Stimulated activated memory B cell treated with anti-CD40 and anti-IgM and Interleukin-4, amounts not matched to agents 10 μg/mL and 1 μg/mL and 100 μg/mL, for 72 hours (primary cell): ENCODE measurements at regions not wholly inside any gene's neighbourhood (a gene's known extent, or its start where the extent isn't known, plus 50 kb on each side); places are given as distances from the start of the nearest gene placed in this dataset.
"Not testable (repeated sequence)": the region's sequence is repeated elsewhere in the genome, so short reads cannot be mapped to it uniquely, and the experiment has no call there.

Source experiments
- ATAC-seq: fragments of 150-1000 bp; cut with Tn5 transposase; 2 replicates; pipeline ENCODE4 v1.10.0; 2021
- H3K27ac Mint-ChIP-seq: one replicate; pipeline ENCODE4 v1.8.0; 2022; ENCODE audit warnings: mild to moderate bottlenecking, mixed read lengths
- H3K27me3 Mint-ChIP-seq: one replicate; pipeline ENCODE4 v1.8.0; 2022; ENCODE audit warnings: mixed read lengths
- H3K36me3 Mint-ChIP-seq: one replicate; pipeline ENCODE4 v1.8.0; 2022; ENCODE audit warnings: mixed read lengths
- H3K4me1 Mint-ChIP-seq: one replicate; pipeline ENCODE4 v1.8.0; 2022; ENCODE audit warnings: mixed read lengths
- H3K4me3 Mint-ChIP-seq: one replicate; pipeline ENCODE4 v1.8.0; 2022; ENCODE audit warnings: mild to moderate bottlenecking, moderate library complexity, mixed read lengths
- H3K9me3 Mint-ChIP-seq: one replicate; pipeline ENCODE4 v1.8.0; 2022; ENCODE audit warnings: mixed read lengths

DNA sequence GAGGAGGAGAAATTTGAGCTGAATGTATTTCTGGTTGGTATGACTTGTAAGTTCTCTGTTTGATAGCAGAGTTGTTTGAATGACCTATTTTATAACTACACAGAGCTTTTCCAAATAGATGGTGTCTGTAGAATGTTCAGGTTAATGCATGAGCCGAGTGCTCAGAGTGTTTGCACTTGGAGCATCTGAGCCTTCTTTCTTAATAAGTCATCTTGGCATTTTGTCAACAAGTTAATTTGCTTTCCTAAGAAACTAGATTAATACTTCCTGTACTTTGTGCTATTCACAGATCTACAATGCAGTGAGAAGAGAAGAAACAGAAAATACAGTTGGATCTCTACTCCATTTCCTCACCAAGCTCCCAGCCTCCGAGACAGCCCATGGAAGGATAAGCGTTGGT is 138.2 kb downstream of the PLCE1 start:
- H3K4me3 Mint-ChIP-seq = no peak overlapping the region
- H3K9me3 Mint-ChIP-seq = no peaks in the 10 kb centered on the region
- no peaks in the 10 kb centered on the region for H3K27me3 Mint-ChIP-seq
- ATAC-seq = no peak
- H3K4me1 Mint-ChIP-seq = no peaks in the 10 kb centered on the region
- H3K27ac Mint-ChIP-seq = no peak overlapping the region
- H3K36me3 Mint-ChIP-seq = no peaks in the 10 kb centered on the region

DNA sequence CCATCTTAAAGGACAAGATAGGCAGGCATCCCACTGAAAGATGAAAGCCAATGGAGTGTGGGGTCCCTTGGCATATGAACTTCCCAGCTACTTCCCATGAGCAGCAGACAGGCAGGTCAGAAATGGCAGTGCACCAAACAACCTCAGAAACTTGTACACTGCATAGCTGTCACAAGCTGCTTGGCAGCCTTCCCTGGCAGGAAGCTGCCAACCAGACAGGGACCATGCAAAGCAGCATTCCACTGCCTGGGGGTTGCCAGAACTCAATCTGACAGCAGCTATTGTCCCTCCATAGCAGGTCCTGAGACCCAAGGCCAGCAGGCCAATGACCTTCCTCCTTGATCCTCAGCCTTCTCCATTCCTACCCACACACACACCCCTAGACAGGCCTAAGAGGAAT is 139.5 kb downstream of the PLCE1 start:
- H3K27me3 Mint-ChIP-seq = no peaks in the 10 kb centered on the region
- H3K4me3 Mint-ChIP-seq = no peak overlapping the region
- H3K4me1 Mint-ChIP-seq = no peaks in the 10 kb centered on the region
- H3K36me3 Mint-ChIP-seq = no peaks in the 10 kb centered on the region
- ATAC-seq = no peak
- H3K27ac Mint-ChIP-seq = no peak overlapping the region
- H3K9me3 Mint-ChIP-seq = no peaks in the 10 kb centered on the region

DNA sequence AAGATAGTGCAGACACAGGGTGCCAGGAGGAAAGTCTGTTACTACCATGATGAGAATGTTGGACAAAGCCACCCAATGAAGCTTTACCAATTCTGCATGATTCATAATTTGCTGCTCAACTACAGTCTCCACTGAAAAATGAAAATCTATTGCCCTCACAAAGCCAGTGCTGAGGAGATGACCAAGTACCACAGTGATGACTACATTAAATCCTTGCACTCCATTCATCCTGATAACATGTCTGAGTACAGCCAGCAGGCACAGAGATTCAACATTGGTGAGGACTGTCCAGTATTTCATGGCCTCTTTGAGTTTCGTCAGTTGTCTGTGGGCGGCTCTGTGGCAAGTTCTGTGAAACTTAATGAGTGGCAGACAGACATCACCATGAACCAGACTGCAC is 144.0 kb downstream of the PLCE1 start:
- Mint-ChIP-seq H3K4me1 (no peaks in the 10 kb centered on the region), H3K27me3 (no peaks in the 10 kb centered on the region), H3K4me3 (no peak overlapping the region), H3K27ac (no peak overlapping the region), H3K36me3 (no peaks in the 10 kb centered on the region), H3K9me3 (no peaks in the 10 kb centered on the region)
- ATAC-seq = no peak

DNA sequence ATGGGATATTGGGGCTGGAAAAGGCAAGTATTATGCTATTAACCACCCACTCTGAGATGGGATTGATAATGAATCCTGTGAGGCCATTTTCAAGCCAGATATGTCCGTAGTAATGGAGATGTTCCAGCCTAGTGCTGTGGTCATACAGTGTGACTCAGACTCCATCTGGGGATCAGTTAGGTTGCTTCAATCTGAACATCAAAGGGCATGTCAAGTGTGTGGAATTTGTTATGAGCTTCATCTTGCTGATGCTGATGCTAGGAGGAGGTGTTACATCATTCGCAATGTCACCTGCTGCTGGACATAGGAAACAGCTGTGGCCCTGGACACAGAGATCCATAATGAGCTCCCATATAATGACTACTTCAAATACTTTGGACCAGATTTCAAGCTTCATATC is 144.7 kb downstream of the PLCE1 start:
- Mint-ChIP-seq H3K27me3 (no peaks in the 10 kb centered on the region), H3K36me3 (no peaks in the 10 kb centered on the region)
- ATAC-seq = no peak

DNA sequence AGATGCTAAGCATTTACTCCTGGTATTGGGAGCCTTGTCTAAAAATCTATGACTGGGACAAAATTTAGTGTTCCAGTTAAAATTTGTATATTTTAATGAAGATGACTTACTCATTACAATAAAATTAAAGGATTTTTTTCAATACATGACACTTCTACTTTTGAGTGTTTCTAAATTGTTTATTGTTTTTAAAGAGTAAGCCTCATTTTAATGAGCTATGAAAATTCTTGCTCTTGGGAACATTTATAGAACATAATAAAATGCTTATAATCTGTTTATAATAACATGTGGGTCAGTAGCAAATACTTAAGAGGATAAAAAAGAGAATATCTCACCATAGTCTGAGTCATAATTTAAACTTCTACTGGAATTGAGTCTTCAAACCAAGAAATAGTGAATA is 149.5 kb downstream of the PLCE1 start:
- ATAC-seq = no peak
- peaks cover 3% of the 10 kb centered on the region for H3K9me3 Mint-ChIP-seq
- no peak overlapping the region for H3K27ac Mint-ChIP-seq

More for the DNA sequence above, 144.7 kb downstream of the PLCE1 start:
- H3K4me1 Mint-ChIP-seq = no peaks in the 10 kb centered on the region
- H3K9me3 Mint-ChIP-seq = no peaks in the 10 kb centered on the region
- H3K4me3 Mint-ChIP-seq = no peak overlapping the region
- H3K27ac Mint-ChIP-seq = no peak overlapping the region

DNA sequence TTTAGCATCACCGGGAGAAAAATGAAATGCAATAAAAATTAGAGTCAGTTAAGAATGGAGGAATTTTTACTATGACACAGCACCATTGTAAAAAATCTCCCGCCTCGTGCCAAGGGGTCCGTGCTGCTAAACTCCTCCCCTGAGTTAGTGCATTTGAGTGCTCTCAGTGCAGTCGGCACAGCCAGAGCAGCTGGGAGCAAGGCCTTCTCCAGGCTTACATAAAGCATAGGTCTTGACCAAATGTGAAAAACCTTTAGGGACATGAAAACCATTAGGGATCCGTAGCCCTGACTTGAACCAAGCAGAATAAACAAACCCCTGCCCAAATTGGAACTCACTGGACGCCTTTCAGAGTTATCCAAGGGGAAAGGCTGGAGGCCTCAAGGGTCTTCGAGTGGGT is 152.6 kb downstream of the PLCE1 start:
- Mint-ChIP-seq H3K4me1 (no peaks in the 10 kb centered on the region), H3K27me3 (peaks cover 28% of the 10 kb centered on the region), H3K4me3 (no peak overlapping the region), H3K9me3 (peaks cover 3% of the 10 kb centered on the region), H3K27ac (no peak overlapping the region), H3K36me3 (no peaks in the 10 kb centered on the region)
- ATAC-seq = no peak

More for the DNA sequence above, 149.5 kb downstream of the PLCE1 start:
- Mint-ChIP-seq H3K36me3 (no peaks in the 10 kb centered on the region), H3K27me3 (peaks cover 14% of the 10 kb centered on the region), H3K4me3 (no peak overlapping the region), H3K4me1 (no peaks in the 10 kb centered on the region)

DNA sequence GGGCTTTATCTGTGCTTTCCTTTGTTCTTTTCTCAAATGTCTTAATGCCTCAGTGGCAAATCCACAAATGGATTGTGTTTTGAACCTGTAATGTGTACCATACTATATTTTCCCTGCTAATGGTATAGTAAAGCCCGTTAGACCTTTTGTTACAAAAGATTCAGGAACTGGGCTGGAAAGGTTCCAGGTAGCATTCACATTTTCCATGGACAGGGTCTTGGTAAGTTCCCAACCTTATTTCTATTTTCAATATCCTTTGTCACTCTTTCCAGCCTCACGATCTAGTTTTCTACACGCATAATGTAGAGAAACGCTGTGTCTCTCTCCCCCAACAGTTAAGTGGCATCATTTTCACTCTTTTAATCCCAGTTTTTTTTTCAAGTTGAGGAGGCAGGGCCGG is 153.0 kb downstream of the PLCE1 start:
- Mint-ChIP-seq H3K27me3 (peaks cover 28% of the 10 kb centered on the region), H3K4me3 (no peak overlapping the region), H3K9me3 (peaks cover 3% of the 10 kb centered on the region), H3K4me1 (no peaks in the 10 kb centered on the region), H3K36me3 (no peaks in the 10 kb centered on the region), H3K27ac (no peak overlapping the region)
- no peak for ATAC-seq

DNA sequence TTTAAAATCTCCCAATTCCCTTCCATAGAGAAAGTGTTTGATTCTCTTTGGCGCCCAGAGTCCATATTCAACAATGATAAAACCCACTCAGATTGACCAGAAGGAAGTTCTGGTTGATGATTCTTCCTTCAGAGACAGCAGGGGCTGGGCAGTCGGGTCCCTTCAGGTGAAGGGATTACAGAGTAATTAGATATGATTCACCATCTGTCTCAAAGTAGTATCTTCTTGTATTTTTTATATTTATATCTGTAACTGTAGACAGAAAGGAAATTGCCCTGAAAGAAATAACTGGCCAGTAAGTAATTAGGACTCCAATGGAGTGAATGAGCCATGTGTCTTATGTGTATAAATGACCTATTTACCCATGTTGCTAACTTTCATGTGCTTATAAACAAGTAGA is 156.0 kb downstream of the PLCE1 start:
- Mint-ChIP-seq H3K27me3 (peaks cover 28% of the 10 kb centered on the region), H3K36me3 (no peaks in the 10 kb centered on the region), H3K4me3 (no peak overlapping the region), H3K9me3 (peaks cover 3% of the 10 kb centered on the region), H3K4me1 (no peaks in the 10 kb centered on the region), H3K27ac (no peak overlapping the region)
- ATAC-seq = no peak

DNA sequence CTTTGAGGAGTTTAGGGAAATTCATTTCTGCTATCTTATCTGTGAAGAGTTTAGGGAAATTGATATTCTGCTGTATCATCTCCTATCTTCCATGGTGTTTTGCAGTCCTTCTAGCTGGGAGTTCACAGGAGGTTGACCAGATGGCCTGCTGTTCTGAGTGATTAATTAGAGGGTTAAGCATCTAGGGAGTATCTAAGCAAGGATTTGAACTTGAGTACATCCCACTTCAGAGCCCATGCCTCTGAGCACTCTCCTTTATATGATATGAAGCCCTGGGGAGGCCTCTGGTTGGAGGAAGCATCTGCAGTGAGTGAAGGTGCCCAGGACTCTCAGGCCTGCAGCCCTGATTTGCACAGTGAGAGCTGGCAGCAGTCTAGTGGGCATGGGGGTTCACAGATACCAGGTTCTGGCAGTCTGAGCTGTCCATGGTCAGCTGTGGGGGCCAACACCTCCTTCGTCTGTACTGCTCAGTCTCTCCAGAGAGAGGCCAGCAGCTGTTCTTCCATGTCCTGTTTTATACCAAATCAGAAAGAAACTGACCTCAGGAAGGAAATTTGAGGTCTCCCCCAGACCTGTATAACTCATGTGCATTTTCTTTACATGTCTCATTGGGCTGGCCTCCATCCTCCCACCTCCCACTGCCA is 156.9 kb downstream of the PLCE1 start:
- no peak for ATAC-seq
- H3K36me3 Mint-ChIP-seq = no peaks in the 10 kb centered on the region
- H3K4me3 Mint-ChIP-seq = no peak overlapping the region
- no peak overlapping the region for H3K27ac Mint-ChIP-seq
- peaks cover 6% of the 10 kb centered on the region for H3K9me3 Mint-ChIP-seq
- peaks cover 28% of the 10 kb centered on the region for H3K27me3 Mint-ChIP-seq
- H3K4me1 Mint-ChIP-seq = no peaks in the 10 kb centered on the region

DNA sequence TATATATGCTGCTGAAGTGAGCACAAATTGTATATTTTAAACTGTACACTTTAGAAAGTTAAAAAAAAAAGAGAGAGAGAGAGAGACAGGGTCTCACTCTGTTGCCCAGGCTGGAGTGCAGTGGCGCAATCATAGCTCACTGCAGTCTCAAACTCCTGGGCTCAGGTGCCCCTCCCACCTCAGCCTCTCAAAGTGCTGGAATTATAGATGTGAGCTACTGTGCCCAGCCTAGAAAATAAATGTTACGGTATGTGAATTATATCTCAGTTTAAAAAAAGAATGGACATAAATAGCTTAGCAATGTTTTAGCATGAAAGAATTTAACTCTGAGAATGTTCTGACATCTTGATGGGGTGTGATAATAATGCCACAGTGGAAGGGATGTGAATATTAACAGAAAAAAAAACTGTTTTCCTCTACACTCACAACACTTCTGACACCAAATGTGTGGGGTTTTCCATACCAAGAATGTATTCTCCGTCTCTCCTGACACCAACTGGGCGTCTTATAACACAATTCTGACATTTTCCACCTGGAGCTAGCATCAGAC is 162.1 kb downstream of the PLCE1 start:
- Mint-ChIP-seq H3K4me1 (no peaks in the 10 kb centered on the region), H3K36me3 (no peaks in the 10 kb centered on the region), H3K9me3 (peaks cover 6% of the 10 kb centered on the region), H3K27me3 (peaks cover under 1% of the 10 kb centered on the region), H3K4me3 (no peak overlapping the region), H3K27ac (no peak overlapping the region)
- ATAC-seq = no peak

DNA sequence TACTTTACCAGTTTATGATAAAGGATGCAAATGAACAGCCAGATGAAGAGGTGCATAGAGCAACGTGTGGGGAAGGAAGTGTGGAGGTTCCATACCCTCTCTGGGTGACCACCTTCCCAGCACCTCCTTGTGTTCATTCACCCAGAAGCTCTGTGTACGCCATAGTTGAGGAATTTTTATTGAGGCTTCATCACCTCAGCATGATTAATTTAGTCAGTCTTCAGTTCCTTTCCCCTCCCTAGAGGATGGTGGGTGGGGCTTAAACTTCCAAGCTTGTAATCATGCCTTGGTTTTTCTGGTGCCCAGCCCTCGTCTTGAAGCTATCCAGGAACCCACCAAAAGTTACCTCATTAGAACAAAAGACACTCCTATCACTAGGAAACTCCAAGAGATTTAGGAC is 162.7 kb downstream of the PLCE1 start:
- H3K4me3 Mint-ChIP-seq = no peak overlapping the region
- H3K27me3 Mint-ChIP-seq = no peaks in the 10 kb centered on the region
- no peaks in the 10 kb centered on the region for H3K36me3 Mint-ChIP-seq
- H3K27ac Mint-ChIP-seq = no peak overlapping the region
- H3K4me1 Mint-ChIP-seq = no peaks in the 10 kb centered on the region
- H3K9me3 Mint-ChIP-seq = peaks cover 10% of the 10 kb centered on the region
- no peak for ATAC-seq

DNA sequence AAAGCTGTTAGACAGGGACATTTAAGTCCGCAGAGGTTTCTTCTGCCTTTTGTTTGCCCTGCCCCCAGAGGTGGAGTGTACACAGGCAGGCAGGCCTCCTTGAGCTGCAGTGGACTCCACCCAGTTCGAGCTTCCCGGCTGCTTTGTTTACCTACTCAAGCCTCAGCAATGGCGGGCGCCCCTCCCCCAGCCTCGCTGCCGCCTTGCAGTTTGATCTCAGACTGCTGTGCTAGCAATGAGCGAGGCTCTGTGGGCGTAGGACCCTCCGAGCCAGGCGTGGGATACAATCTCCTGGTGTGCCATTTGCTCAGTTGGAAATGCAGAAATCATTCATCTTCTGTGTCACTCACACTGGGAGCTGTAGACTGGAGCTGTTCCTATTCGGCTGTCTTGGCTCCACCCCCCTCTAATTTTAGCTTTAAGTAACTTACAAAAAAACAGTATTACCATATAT is 171.5 kb downstream of the PLCE1 start:
- not testable (repeated sequence) for H3K27ac Mint-ChIP-seq, H3K4me3 Mint-ChIP-seq, ATAC-seq, H3K9me3 Mint-ChIP-seq, H3K4me1 Mint-ChIP-seq, H3K36me3 Mint-ChIP-seq, H3K27me3 Mint-ChIP-seq

DNA sequence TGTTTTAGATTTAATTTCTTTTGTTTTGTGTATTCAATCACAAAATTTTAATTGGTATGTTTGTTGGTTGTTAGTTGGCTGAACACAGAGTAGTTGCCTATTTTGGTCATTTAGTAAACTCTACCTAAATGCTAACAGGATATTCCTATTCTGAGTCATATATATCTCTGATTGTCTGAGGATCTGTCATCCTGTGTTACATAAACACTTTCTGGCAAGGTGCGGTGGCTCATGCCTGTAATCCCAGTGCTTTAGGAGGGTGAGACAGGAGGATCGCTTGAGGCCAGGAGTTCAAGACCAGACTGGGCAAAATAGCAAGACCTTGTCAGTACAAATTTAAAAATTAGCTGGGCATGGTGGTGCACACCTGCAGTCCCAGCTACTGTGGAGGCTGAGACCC is 178.6 kb downstream of the PLCE1 start:
- Mint-ChIP-seq H3K4me1 (no peaks in the 10 kb centered on the region), H3K9me3 (no peaks in the 10 kb centered on the region), H3K27ac (no peak overlapping the region), H3K4me3 (no peak overlapping the region), H3K27me3 (peaks cover 25% of the 10 kb centered on the region), H3K36me3 (no peaks in the 10 kb centered on the region)
- no peak for ATAC-seq

DNA sequence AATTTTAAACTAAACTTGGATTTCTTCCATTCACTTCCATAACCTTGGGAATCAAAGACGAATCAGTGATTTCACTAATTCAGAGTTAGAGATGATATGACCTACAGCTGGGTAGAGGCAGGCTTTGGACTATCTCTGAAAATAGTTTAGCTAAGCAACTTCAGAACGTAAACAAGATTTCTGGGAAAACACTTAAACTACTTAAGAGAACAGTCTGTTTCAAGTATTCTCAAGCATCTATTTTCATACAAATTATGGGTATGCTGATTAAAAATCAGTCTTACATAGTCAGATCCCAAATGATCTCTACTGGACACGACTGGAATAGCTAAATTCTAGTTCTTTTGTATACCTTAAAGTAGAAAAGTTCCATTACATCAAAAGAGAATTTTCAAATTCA is 179.9 kb downstream of the PLCE1 start:
- Mint-ChIP-seq H3K27ac (no peak overlapping the region), H3K4me3 (no peak overlapping the region), H3K9me3 (no peaks in the 10 kb centered on the region), H3K4me1 (no peaks in the 10 kb centered on the region), H3K27me3 (peaks cover 31% of the 10 kb centered on the region), H3K36me3 (no peaks in the 10 kb centered on the region)
- no peak for ATAC-seq

DNA sequence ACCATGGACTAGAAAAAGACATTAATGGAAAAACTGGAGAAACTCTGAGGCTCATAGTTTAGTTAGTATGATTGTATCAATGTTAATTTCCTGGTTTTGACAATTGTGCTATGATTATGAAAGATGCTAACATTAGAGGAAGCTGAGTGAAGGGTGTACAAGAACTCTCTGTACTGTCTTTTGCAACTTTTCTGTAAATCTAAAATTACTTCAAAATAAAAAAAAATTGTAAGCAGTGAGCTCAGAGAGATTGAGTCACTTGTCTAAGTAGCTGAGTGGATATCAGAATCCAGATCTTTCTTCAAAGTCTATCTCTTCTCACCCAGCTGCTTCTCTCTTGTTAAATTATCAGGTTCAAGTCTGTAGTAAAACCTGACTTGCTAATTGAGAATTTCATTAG is 181.1 kb downstream of the PLCE1 start:
- Mint-ChIP-seq H3K9me3 (no peaks in the 10 kb centered on the region), H3K27ac (no peak overlapping the region), H3K27me3 (peaks cover 31% of the 10 kb centered on the region), H3K4me1 (no peaks in the 10 kb centered on the region), H3K36me3 (no peaks in the 10 kb centered on the region), H3K4me3 (no peak overlapping the region)
- no peak for ATAC-seq

DNA sequence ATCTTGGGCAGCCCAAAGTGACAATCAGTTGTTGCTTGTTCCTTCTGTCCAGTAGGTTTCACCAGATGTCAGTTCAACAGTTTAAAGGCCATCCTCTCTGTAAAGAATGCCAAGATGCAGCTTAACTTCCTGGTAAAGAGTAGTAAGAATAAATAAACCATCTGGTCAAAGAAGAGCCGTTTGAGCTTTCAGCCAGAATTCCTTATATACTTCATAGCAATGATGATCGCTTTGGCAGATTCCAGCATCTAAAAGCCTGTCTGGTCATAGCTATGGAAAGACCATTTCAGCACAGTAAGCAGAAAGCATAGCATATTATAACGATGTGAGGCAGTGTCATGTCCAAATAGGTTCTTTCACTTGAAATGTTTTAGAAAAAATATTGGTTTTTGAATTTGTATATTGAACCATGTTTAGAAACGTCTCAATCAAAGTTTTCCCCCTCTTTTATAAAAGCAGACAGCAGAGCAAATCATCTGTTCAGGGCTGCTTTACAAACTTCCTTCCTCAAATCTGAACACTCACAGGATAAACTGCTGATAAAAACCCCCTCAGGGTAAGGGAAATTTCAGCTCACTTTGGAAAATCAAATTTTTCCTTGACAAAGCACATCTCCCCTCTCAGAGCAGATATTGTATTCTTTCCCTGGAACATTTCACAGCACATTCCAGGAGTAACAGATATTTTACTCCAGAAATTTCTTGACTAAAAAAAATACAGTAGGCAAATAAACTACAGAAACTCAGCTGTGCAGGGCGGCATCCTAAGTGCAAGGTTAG is 184.1 kb downstream of the NOC3L start:
- Mint-ChIP-seq H3K4me1 (no peaks in the 10 kb centered on the region), H3K4me3 (no peak overlapping the region), H3K27ac (no peak overlapping the region), H3K9me3 (no peaks in the 10 kb centered on the region), H3K27me3 (peaks cover 17% of the 10 kb centered on the region), H3K36me3 (no peaks in the 10 kb centered on the region)
- ATAC-seq = no peak
